B cell (primary cell): ENCODE measurements at regions not wholly inside any gene's neighbourhood (a gene's known extent, or its start where the extent isn't known, plus 50 kb on each side); places are given as distances from the start of the nearest gene placed in this dataset.
"Not testable (repeated sequence)": the region's sequence is repeated elsewhere in the genome, so short reads cannot be mapped to it uniquely, and the experiment has no call there.

Source experiments
- EZH2 ChIP-seq: IDR thresholded peaks from 2 replicates; pipeline ENCODE4 v1.6.1; 2012; ENCODE audit warnings: borderline replicate concordance, low read depth, mild to moderate bottlenecking, moderate library complexity, low read length; ENCODE audit not compliant: insufficient read depth, poor library complexity, severe bottlenecking
- TF ChIP-seq, protein P1 (sequence below): fragments of 200-600 bp; IDR thresholded peaks from one replicate; pipeline ENCODE4 v1.8.0; 2022; ENCODE audit warnings: antibody characterized with exemption, mild to moderate bottlenecking

- TF ChIP-seq, protein P1, sequence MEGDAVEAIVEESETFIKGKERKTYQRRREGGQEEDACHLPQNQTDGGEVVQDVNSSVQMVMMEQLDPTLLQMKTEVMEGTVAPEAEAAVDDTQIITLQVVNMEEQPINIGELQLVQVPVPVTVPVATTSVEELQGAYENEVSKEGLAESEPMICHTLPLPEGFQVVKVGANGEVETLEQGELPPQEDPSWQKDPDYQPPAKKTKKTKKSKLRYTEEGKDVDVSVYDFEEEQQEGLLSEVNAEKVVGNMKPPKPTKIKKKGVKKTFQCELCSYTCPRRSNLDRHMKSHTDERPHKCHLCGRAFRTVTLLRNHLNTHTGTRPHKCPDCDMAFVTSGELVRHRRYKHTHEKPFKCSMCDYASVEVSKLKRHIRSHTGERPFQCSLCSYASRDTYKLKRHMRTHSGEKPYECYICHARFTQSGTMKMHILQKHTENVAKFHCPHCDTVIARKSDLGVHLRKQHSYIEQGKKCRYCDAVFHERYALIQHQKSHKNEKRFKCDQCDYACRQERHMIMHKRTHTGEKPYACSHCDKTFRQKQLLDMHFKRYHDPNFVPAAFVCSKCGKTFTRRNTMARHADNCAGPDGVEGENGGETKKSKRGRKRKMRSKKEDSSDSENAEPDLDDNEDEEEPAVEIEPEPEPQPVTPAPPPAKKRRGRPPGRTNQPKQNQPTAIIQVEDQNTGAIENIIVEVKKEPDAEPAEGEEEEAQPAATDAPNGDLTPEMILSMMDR = not testable (repeated sequence)
- TF ChIP-seq EZH2 = not testable (repeated sequence)
Measured at GRCh38 chr17:20677469-20677868, 97.9 kb downstream of the CDRT15L2 start.
